Cardiac fibroblast (primary cell): ENCODE measurements at regions not wholly inside any gene's neighbourhood (a gene's known extent, or its start where the extent isn't known, plus 50 kb on each side); places are given as distances from the start of the nearest gene placed in this dataset.
"Not testable (repeated sequence)": the region's sequence is repeated elsewhere in the genome, so short reads cannot be mapped to it uniquely, and the experiment has no call there.

Source experiments
- DNase-seq, 2 donors: peaks; one replicate each; pipeline versions ENCODE4 v3.0.0 to v3.0.0-alpha.2; 2010; ENCODE audit warnings: low read depth in 2 of 2
- H3K4me3 ChIP-seq, 2 donors: replicated peaks in 1 of 2; 1 replicate in 1 of 2; 2 replicates in 1 of 2; pipeline ENCODE4 v1.5.1; 2011; ENCODE audit warnings: low read depth in 2 of 2, low read length in 2 of 2, mild to moderate bottlenecking in 2 of 2, moderate library complexity in 1 of 2
- TF ChIP-seq, protein P1 (sequence below): IDR thresholded peaks from one replicate; pipeline ENCODE4 v1.5.1; 2011; ENCODE audit warnings: low read depth, mild to moderate bottlenecking, low read length, inconsistent platforms

DNA sequence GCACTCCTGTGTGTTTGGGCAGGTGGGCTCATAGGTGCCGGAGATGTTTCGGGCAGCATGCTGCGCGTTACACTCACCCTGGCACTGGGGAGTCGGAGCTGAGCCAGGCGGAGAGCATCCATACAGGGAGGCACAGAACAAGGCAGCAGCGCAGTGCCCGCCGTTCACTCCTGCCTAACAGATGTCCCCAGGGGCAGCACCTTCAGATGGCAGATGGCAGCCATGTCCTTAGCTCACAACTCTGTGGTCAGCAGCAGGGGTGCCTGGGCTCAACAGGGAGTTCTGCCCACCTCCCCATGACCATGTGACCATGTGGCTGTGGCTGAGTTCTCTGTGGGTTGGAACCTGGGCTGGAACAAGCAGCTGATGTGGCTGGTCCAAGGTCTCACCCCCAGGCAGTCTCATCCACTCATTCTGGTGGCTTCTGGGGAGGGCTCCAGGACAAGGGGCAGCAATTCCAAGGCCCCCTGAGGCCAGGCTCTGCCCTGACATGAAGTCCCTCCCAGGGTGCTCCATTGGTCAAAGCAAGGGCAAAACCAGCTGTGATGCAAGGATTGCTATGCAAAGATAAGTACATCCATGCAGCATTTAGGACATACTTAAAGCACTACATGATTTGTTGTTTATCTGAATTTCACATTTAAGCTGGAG lies 64.2 kb downstream of the MRPL36 start:
- TF ChIP-seq, protein P1, sequence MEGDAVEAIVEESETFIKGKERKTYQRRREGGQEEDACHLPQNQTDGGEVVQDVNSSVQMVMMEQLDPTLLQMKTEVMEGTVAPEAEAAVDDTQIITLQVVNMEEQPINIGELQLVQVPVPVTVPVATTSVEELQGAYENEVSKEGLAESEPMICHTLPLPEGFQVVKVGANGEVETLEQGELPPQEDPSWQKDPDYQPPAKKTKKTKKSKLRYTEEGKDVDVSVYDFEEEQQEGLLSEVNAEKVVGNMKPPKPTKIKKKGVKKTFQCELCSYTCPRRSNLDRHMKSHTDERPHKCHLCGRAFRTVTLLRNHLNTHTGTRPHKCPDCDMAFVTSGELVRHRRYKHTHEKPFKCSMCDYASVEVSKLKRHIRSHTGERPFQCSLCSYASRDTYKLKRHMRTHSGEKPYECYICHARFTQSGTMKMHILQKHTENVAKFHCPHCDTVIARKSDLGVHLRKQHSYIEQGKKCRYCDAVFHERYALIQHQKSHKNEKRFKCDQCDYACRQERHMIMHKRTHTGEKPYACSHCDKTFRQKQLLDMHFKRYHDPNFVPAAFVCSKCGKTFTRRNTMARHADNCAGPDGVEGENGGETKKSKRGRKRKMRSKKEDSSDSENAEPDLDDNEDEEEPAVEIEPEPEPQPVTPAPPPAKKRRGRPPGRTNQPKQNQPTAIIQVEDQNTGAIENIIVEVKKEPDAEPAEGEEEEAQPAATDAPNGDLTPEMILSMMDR = no peak
- no peak overlapping the region for H3K4me3 ChIP-seq
- DNase-seq = no peak

DNA sequence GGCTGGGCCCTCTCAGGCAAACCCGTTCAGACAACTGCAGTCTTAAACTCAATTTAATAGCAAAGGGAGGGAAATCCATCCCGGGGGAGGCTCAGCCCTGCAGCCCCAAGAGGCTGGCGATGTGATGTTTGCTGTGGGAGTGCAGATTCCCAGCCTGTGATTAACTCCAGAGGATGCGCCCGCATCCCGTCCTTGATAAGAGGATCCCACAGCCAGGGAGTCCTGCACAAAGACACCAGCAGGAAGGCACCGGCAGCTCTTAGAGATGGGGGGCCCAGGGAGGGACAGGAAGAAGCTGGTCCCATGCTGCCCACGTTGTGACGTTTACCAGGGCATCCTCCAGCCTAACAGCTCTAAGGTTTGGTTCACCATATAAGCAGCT lies 64.7 kb downstream of the MRPL36 start:
- DNase-seq = no peak
- no peak overlapping the region for H3K4me3 ChIP-seq
- TF ChIP-seq, protein P1 = no peak

DNA sequence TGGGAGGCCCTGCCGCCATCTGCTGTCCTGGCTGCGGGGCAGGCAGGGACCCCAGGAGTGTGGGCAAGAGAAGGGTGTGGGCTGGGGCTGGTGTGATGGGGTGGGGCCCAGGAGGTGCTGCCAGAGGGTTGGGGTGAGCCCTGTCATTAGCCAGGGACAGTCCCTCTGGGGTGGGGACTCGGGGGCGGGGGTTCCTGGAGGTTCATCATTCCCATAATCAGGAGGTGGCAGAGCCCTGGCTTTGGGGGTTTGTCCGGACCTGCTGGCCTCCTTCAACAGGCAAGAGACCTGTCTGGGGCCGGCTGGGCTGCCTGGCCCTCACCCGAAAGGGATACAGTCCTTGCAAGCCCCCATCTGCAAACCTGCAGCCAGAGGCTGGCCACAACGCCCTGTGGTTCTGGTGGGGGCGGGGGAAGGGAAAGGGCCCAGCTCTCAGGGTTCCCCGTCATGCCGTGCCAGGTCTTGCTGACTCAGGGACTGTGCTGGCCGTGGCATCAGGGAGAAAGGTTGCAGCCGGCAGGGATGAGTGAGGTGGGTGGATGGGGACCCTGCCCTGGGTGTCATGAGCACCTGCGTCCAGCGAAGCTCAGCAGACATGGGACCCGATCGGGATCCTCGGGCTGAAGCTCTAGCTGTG lies 65.2 kb downstream of the MRPL36 start:
- TF ChIP-seq, protein P1 = no peak
- no peak overlapping the region for H3K4me3 ChIP-seq
- DNase-seq = no peak

DNA sequence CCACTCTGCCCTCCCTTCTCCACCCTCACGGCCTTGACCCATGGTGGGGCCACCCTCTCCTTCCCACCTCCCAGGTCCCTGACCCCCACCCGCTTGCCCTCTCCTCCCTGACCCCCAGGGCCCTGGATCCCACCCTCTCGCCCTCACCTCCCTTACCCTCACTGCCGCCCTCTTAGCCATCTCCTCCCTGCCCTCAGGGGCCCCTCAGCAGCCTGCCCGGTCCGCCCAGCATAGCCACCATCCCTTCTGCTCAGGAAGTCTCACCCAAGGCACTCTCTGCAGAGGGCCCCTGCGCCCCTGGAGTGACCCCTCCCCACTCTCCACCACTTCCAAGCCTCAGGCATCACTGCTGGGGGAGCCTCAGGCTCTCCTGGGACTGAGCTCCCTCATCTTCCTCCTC lies 66.3 kb downstream of the MRPL36 start:
- no peak for DNase-seq
- TF ChIP-seq, protein P1 = no peak

DNA sequence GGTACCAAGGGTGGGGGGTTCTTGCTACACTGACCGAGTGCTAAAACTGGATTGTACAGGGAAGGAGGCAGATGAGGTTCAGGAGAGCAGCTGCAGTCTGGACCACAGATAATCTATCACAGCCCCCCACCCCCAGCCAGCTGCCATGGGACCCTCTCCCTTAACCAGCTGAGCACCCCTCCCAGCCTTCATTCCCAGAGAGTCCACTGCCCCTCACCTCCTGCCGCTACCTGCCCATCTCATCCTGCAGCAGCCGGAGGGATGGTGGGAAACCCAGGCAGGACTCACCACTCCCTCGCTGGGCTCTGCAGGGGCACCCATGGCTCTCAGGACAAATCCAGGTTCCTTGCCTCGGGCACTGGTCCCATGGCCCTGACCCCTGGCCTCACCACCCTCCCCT lies 66.7 kb downstream of the MRPL36 start:
- TF ChIP-seq, protein P1 = no peak
- no peak for DNase-seq
- no peak overlapping the region for H3K4me3 ChIP-seq

More for the DNA sequence above, 66.3 kb downstream of the MRPL36 start:
- H3K4me3 ChIP-seq = no peak overlapping the region

DNA sequence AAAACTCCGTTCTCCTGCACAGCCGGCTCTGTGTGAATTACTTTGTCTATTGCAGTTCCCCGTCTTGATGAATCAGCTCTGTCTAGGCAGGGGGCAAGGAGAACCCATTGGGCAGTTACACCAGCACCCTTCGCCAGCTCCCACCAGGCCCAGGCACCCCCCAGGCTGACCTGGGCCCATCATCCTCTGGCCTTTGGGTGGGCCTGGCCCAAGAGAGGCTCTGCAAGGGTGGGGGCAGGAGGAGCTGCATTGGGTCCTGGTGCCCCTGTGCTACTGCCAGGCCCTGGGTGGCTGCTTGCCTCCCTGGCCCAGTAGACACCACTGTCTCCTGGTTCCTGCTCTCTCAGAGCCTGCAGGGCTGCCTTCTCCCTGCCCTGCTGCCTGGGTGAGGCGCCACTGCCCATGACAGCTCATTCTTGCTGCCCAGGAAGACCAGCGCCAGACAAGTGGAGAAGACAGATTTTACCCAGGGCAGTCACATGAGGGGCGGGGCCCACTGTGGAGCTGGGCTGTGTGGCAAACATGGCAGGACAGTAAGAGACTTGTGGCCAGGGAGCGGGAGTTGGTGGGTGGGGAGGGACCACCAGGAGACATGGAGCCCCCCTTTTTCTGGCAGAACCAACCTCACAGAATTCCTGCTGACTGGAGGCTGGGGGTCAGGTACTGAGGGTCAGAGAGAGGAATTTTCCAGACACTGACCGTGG lies 67.2 kb downstream of the MRPL36 start:
- no peak overlapping the region for H3K4me3 ChIP-seq
- TF ChIP-seq, protein P1 = no peak
- no peak for DNase-seq

DNA sequence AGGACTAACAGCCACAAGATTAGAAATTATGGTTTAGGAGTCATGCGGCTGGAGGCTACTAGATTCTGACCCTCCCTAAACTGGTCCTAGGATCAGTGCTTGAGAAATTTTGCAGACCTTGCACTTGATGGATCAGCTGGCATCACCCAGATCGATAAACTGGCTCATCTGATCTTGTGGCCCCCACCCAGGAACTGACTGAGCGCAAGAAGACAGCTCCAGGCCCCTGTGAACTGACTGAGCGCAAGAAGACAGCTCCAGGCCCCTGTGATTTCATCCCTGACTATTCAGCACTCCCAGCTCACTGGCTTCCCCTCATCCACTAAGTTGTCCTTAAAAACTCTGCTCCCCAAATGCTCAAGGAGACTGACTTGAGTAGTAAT lies 67.8 kb downstream of the MRPL36 start:
- not testable (repeated sequence) for DNase-seq

More for the DNA sequence above, 67.8 kb downstream of the MRPL36 start:
- not testable (repeated sequence) for H3K4me3 ChIP-seq
